A549 (cell line): ENCODE measurements at regions not wholly inside any gene's neighbourhood (a gene's known extent, or its start where the extent isn't known, plus 50 kb on each side); places are given as distances from the start of the nearest gene placed in this dataset.
A peak's percentile ranks its signal among the peaks of the same experiment; 100 is the strongest.

ENCODE experiments used
- ATAC-seq, 2 experiments: fragments of 200-7000 bp in 1 of 2; fragments of >200 bp in 1 of 2; cut with Nextera tagmentation in 1 of 2; cut with Tn5 transposase in 1 of 2; 3 replicates each; pipeline versions ENCODE4 v1.8.0 to v1.9.1; 2018 to 2020; ENCODE audit warnings: mild to moderate bottlenecking in 1 of 2, moderate library complexity in 1 of 2
- CTCF ChIA-PET: fragments of 300-600 bp; sonication (Branson Sonifier 250); formaldehyde crosslinking; extraction: SDS; loops from one replicate; lab custom pipeline; 2021; ENCODE audit warnings: antibody characterized with exemption, inconsistent platforms; lab: Yijun Ruan, JAX
- POLR2A ChIA-PET: fragments of 350-600 bp; formaldehyde crosslinking; extraction: SDS; loops from one replicate; lab custom pipeline; 2021; ENCODE audit warnings: antibody characterized with exemption, inconsistent platforms; lab: Yijun Ruan, JAX
- DNase-seq, 2 experiments: peaks; one replicate each; pipeline versions ENCODE4 v3.0.0 to v3.0.0-alpha.2; 2011 to 2016; ENCODE audit warnings: low read depth in 1 of 2, low spot score in 1 of 2
- FAIRE-seq: peaks from 2 replicates; lab custom pipeline; 2011; peaks lifted over from hg19 to GRCh38; lab: Jason Lieb, UNC
- H3K27ac ChIP-seq, 2 experiments: fragments of >200 bp; sonication (Bioruptor Twin); formaldehyde crosslinking; 3 replicates each; pipeline ENCODE4 v1.5.1; 2016 to 2017
- H3K4me1 ChIP-seq: fragments of >200 bp; sonication (Bioruptor Twin); formaldehyde crosslinking; 3 replicates; pipeline ENCODE4 v1.6.1; 2016
- H3K4me2 ChIP-seq: fragments of >200 bp; sonication (Bioruptor Twin); formaldehyde crosslinking; 3 replicates; pipeline ENCODE4 v1.6.1; 2016
- H3K4me3 ChIP-seq: fragments of >200 bp; sonication (Bioruptor Twin); formaldehyde crosslinking; 3 replicates; pipeline ENCODE4 v1.5.1; 2016
- H3K9me3 ChIP-seq: fragments of >200 bp; sonication (Bioruptor Twin); formaldehyde crosslinking; 3 replicates; pipeline ENCODE4 v1.6.1; 2016
- FOSB ChIP-seq: fragments of 250-450 bp; sonication (Bioruptor Pico); IDR thresholded peaks from 2 replicates; pipeline ENCODE4 v1.5.0; 2020; ENCODE audit warnings: mild to moderate bottlenecking, moderate library complexity
- FOSL2 ChIP-seq, 2 experiments: fragments of 450-650 bp in 1 of 2; fragments of >200 bp in 1 of 2; sonication (Bioruptor Twin) in 1 of 2; formaldehyde crosslinking; IDR thresholded peaks; 2 replicates each; pipeline versions ENCODE4 v1.5.0 to v1.6.1; 2016 to 2020; ENCODE audit warnings: mild to moderate bottlenecking in 1 of 2, moderate library complexity in 1 of 2
- HDAC2 ChIP-seq: fragments of 200-600 bp; sonication (generic); IDR thresholded peaks from 2 replicates; pipeline ENCODE4 v1.6.1; 2016
- JUN ChIP-seq, 2 experiments: fragments of >200 bp; sonication (Bioruptor Twin); formaldehyde crosslinking; IDR thresholded peaks; 2 replicates in 1 of 2; 3 replicates in 1 of 2; pipeline ENCODE4 v1.6.1; 2016 to 2017
- KDM5A ChIP-seq: fragments of 200-600 bp; sonication (generic); IDR thresholded peaks from 2 replicates; pipeline ENCODE4 v1.6.1; 2016; ENCODE audit warnings: antibody characterized with exemption, mild to moderate bottlenecking
- MYC ChIP-seq: IDR thresholded peaks from 2 replicates; pipeline ENCODE4 v1.6.1; 2012; ENCODE audit warnings: mild to moderate bottlenecking, inconsistent platforms, low read length, improper control_type of control experiment, borderline replicate concordance
- POLR2A ChIP-seq: IDR thresholded peaks from 2 replicates; pipeline ENCODE4 v1.6.1; 2012; ENCODE audit warnings: mild to moderate bottlenecking, low read length
- POLR2AphosphoS2 ChIP-seq: conservative IDR thresholded peaks from 2 replicates; pipeline ENCODE4 v1.6.1; 2012; ENCODE audit warnings: low read length, improper control_type of control experiment, inconsistent platforms
- RCOR1 ChIP-seq: fragments of 150-350 bp; IDR thresholded peaks from 2 replicates; pipeline ENCODE4 v1.6.1; 2014; ENCODE audit warnings: antibody characterized with exemption, low read length, low read depth
- SMC3 ChIP-seq: fragments of >200 bp; sonication (Bioruptor Twin); formaldehyde crosslinking; IDR thresholded peaks from 3 replicates; pipeline ENCODE4 v1.6.1; 2018; ENCODE audit warnings: inconsistent platforms
- ZFP36 ChIP-seq: fragments of 450-650 bp; IDR thresholded peaks from 2 replicates; pipeline ENCODE4 v1.6.1; 2014; ENCODE audit warnings: borderline replicate concordance; ENCODE audit not compliant: partially characterized antibody
- WGBS: methylation state at CpG from one replicate; pipeline ENCODE4 v1.1.6; 2017; ENCODE audit errors: missing lambda C conversion rate; 5-methylcytosine and 5-hydroxymethylcytosine counted together
- TF ChIP-seq, protein P1 (sequence below): IDR thresholded peaks from 2 replicates; pipeline ENCODE4 v1.6.1; 2012
- TF ChIP-seq, protein P2 (sequence below): fragments of >200 bp; sonication (Bioruptor Twin); formaldehyde crosslinking; IDR thresholded peaks from 3 replicates; pipeline ENCODE4 v1.5.1; 2016
- TF ChIP-seq, protein P3 (sequence below): fragments of 200-600 bp; sonication (generic); IDR thresholded peaks from 2 replicates; pipeline ENCODE4 v1.6.1; 2016; ENCODE audit warnings: antibody characterized with exemption, mild to moderate bottlenecking, moderate library complexity

DNA sequence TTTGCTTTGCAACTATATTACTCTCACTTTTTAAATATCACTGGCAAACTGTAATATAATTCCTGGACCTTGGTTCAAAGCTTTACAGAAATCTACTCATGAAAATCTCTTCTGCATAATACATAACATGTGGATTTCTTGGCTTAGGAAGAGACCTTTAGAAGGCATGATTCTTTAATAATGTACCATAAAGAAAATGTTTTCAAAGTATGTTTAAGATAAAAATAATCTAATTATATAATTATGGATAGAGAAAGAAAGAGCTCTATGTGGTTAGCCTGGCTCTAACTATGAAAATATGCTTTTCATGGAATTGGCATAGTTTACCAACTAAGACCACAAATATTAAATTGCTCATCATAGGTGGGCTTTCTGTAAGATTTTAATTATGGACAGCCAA, 817.8 kb downstream of the TLE1 start (continued):
- TF ChIP-seq, protein P1, sequence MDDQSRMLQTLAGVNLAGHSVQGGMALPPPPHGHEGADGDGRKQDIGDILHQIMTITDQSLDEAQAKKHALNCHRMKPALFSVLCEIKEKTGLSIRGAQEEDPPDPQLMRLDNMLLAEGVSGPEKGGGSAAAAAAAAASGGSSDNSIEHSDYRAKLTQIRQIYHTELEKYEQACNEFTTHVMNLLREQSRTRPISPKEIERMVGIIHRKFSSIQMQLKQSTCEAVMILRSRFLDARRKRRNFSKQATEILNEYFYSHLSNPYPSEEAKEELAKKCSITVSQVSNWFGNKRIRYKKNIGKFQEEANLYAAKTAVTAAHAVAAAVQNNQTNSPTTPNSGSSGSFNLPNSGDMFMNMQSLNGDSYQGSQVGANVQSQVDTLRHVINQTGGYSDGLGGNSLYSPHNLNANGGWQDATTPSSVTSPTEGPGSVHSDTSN = no peak
- TF ChIP-seq POLR2A (no peak), ZFP36 (no peak), JUN (IDR thresholded peaks at IDR 0.05) (no peak)
- TF ChIP-seq, protein P2, sequence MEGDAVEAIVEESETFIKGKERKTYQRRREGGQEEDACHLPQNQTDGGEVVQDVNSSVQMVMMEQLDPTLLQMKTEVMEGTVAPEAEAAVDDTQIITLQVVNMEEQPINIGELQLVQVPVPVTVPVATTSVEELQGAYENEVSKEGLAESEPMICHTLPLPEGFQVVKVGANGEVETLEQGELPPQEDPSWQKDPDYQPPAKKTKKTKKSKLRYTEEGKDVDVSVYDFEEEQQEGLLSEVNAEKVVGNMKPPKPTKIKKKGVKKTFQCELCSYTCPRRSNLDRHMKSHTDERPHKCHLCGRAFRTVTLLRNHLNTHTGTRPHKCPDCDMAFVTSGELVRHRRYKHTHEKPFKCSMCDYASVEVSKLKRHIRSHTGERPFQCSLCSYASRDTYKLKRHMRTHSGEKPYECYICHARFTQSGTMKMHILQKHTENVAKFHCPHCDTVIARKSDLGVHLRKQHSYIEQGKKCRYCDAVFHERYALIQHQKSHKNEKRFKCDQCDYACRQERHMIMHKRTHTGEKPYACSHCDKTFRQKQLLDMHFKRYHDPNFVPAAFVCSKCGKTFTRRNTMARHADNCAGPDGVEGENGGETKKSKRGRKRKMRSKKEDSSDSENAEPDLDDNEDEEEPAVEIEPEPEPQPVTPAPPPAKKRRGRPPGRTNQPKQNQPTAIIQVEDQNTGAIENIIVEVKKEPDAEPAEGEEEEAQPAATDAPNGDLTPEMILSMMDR = no peak

DNA sequence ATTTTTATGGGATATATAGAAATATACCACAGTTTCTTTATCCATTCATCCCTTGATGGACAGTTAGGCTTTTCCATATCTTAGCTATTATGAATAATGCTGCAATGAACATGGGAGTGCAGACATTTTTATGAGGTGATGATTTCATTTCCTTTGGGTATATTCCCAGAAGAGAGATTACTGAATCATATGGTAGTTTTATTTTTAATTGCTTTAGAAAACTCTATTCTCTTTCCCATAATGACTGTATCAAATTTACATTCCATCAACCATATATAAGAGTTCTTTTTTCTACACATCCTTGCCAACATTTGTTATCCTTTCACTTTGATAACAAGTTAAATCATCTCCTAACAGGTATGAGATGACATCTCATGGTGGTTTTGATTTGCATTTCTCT, 821.6 kb downstream of the TLE1 start:
- no peak for TF ChIP-seq KDM5A
- TF ChIP-seq FOSB (CRISPR knock-in tag) = no peak
- TF ChIP-seq SMC3 = no peak
- TF ChIP-seq HDAC2 = no peak
- no peak for TF ChIP-seq FOSL2 (IDR thresholded peaks at IDR 0.05)
- no peak for TF ChIP-seq FOSL2 (CRISPR knock-in tag; IDR thresholded peaks at IDR 0.05)
- TF ChIP-seq, protein P3, sequence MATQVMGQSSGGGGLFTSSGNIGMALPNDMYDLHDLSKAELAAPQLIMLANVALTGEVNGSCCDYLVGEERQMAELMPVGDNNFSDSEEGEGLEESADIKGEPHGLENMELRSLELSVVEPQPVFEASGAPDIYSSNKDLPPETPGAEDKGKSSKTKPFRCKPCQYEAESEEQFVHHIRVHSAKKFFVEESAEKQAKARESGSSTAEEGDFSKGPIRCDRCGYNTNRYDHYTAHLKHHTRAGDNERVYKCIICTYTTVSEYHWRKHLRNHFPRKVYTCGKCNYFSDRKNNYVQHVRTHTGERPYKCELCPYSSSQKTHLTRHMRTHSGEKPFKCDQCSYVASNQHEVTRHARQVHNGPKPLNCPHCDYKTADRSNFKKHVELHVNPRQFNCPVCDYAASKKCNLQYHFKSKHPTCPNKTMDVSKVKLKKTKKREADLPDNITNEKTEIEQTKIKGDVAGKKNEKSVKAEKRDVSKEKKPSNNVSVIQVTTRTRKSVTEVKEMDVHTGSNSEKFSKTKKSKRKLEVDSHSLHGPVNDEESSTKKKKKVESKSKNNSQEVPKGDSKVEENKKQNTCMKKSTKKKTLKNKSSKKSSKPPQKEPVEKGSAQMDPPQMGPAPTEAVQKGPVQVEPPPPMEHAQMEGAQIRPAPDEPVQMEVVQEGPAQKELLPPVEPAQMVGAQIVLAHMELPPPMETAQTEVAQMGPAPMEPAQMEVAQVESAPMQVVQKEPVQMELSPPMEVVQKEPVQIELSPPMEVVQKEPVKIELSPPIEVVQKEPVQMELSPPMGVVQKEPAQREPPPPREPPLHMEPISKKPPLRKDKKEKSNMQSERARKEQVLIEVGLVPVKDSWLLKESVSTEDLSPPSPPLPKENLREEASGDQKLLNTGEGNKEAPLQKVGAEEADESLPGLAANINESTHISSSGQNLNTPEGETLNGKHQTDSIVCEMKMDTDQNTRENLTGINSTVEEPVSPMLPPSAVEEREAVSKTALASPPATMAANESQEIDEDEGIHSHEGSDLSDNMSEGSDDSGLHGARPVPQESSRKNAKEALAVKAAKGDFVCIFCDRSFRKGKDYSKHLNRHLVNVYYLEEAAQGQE = no peak
- DNase-seq (no peak), FAIRE-seq (no peak), ATAC-seq (no peak)
- H3K4me3 ChIP-seq = no peak overlapping the region
- H3K9me3 ChIP-seq = 0 out of 3 replicates have a peak, but pooled peaks cover 4% of the 10 kb centered on the region
- no peak overlapping the region for H3K4me2 ChIP-seq
- H3K27ac ChIP-seq = no peak overlapping the region
- CTCF ChIA-PET = no interaction called here
- H3K4me1 ChIP-seq = no peaks in the 10 kb centered on the region
- POLR2A ChIA-PET = no interaction called here

DNA sequence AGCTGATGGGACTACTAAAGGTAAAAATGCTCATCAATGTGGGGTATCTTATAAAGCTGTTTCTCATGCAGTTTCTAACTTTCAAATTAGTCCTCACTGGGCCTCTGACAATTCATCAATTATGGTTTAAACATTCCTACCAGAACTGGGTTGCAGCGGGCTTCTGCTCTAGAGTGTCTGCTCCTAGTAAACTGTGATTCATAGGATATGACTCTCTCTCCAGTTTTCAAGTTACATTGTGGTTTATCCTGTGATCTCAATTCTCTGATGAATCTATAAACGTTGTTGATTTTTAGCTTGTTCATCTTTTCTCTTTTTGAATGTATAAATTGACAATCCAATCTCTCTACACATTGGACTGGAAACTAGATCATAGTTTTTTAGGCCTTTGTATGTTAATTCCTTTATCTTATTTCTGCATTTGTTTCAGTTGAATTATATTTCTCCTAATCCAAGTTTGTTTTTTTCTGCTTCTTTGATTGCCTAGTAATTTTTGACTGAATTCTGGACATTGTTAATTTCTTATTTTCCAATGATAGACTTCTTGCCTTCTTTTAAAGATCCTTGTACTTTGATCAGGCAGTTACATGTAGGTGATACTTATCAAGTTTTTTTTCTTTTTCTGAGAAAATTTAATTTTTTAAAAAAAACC, 822.6 kb downstream of the TLE1 start:
- no peak overlapping the region for H3K27ac ChIP-seq
- WGBS = 22% methylated on average over 2 of the region's 2 CpGs

DNA sequence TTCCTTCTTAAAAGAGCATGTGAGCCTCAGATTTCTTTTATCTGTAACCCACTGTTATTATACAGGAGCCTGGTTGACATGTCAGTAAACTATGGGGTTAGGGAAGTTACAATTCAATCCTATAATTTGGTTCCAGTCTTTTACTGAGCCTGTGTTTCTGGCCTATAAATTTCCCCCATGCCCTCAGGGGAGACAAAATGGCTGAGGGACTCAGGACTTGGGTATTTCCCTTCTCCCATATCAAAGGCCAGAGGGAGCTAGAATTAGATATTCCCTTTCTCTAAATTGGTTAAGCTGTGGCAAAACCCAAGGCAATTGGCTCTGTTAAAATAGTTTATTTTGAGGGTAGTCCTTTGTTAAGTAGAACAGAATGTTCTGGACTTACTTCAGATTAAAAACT, 823.2 kb downstream of the TLE1 start:
- no peaks in the 10 kb centered on the region for H3K4me1 ChIP-seq
- ChIA-PET POLR2A (no interaction called here), CTCF (no interaction called here)
- no peak for TF ChIP-seq MYC
- no peak for TF ChIP-seq RCOR1
- H3K4me2 ChIP-seq = no peak overlapping the region
- ATAC-seq (no peak), FAIRE-seq (no peak), DNase-seq (no peak)
- H3K9me3 ChIP-seq = 0 out of 3 replicates have a peak, but pooled peaks cover 4% of the 10 kb centered on the region
- H3K4me3 ChIP-seq = no peak overlapping the region
- H3K27ac ChIP-seq = no peak overlapping the region

More for the DNA sequence above, 822.6 kb downstream of the TLE1 start:
- DNase-seq (no peak), ATAC-seq (no peak), FAIRE-seq (peak; percentile 39)
- CTCF ChIA-PET = no interaction called here
- no peak for TF ChIP-seq POLR2AphosphoS2
- H3K9me3 ChIP-seq = 0 out of 3 replicates have a peak, but pooled peaks cover 4% of the 10 kb centered on the region
- H3K4me3 ChIP-seq = no peak overlapping the region
- H3K4me1 ChIP-seq = no peaks in the 10 kb centered on the region
- POLR2A ChIA-PET = no interaction called here
- H3K4me2 ChIP-seq = no peak overlapping the region
